MM.1S (cell line): ENCODE measurements at regions not wholly inside any gene's neighbourhood (a gene's known extent, or its start where the extent isn't known, plus 50 kb on each side); places are given as distances from the start of the nearest gene placed in this dataset.
"Not testable (repeated sequence)": the region's sequence is repeated elsewhere in the genome, so short reads cannot be mapped to it uniquely, and the experiment has no call there.

Experiments used
- DNase-seq: peaks from one replicate; pipeline ENCODE4 v3.0.0-alpha.2; 2015
- H2AFZ ChIP-seq: fragments of 300-600 bp; sonication (generic); 2 replicates; pipeline ENCODE4 v1.6.0; 2016; ENCODE audit warnings: antibody characterized with exemption, low read length
- H3F3A ChIP-seq: fragments of 300-600 bp; sonication (generic); 2 replicates; pipeline ENCODE4 v1.6.1; 2016; ENCODE audit warnings: mild to moderate bottlenecking, antibody characterized with exemption, low read length, moderate library complexity, mixed read lengths; ENCODE audit not compliant: insufficient read depth
- H3K27ac ChIP-seq: fragments of 300-600 bp; sonication (generic); 2 replicates; pipeline ENCODE4 v1.5.1; 2016; ENCODE audit warnings: mild to moderate bottlenecking, low read length
- H3K27me3 ChIP-seq: fragments of 300-600 bp; sonication (generic); replicated peaks from 2 replicates; pipeline ENCODE4 v1.6.0; 2016; ENCODE audit warnings: low read length; ENCODE audit not compliant: insufficient read depth
- H3K36me3 ChIP-seq: fragments of 300-600 bp; sonication (generic); replicated peaks from 2 replicates; pipeline ENCODE4 v1.6.1; 2016; ENCODE audit warnings: mild to moderate bottlenecking, low read length, mixed read lengths; ENCODE audit not compliant: insufficient read depth
- H3K4me1 ChIP-seq: fragments of 300-600 bp; sonication (generic); 2 replicates; pipeline ENCODE4 v1.6.1; 2016; ENCODE audit warnings: low read length, mixed read lengths
- H3K4me2 ChIP-seq: fragments of 300-600 bp; sonication (generic); 2 replicates; pipeline ENCODE4 v1.6.0; 2016; ENCODE audit warnings: low read depth, low read length
- H3K4me3 ChIP-seq: fragments of 300-600 bp; sonication (generic); 2 replicates; pipeline ENCODE4 v1.5.1; 2016; ENCODE audit warnings: low read length, mixed read lengths
- H3K79me2 ChIP-seq: fragments of 300-600 bp; sonication (generic); 2 replicates; pipeline ENCODE4 v1.6.1; 2016; ENCODE audit warnings: mixed run types, low read length, mixed read lengths
- H3K9ac ChIP-seq: fragments of 300-600 bp; sonication (generic); 2 replicates; pipeline ENCODE4 v1.6.1; 2016; ENCODE audit warnings: low read length, mixed read lengths
- H3K9me2 ChIP-seq: fragments of 300-600 bp; sonication (generic); replicated peaks from 2 replicates; pipeline ENCODE4 v1.6.1; 2016; ENCODE audit warnings: mild to moderate bottlenecking, low read length, mixed read lengths; ENCODE audit not compliant: insufficient read depth
- H3K9me3 ChIP-seq: fragments of 300-600 bp; sonication (generic); replicated peaks from 2 replicates; pipeline ENCODE4 v1.6.1; 2016; ENCODE audit warnings: mild to moderate bottlenecking, low read length, mixed read lengths; ENCODE audit not compliant: insufficient read depth
- H4K20me1 ChIP-seq: fragments of 300-600 bp; sonication (generic); 2 replicates; pipeline ENCODE4 v1.6.1; 2016; ENCODE audit warnings: mild to moderate bottlenecking, low read length, moderate library complexity, mixed read lengths; ENCODE audit not compliant: insufficient read depth
- CTCF ChIP-seq: fragments of 300-600 bp; sonication (generic); IDR thresholded peaks from 2 replicates; pipeline ENCODE4 v1.5.1; 2016; ENCODE audit warnings: antibody characterized with exemption, low read length, mixed read lengths
- EZH2 ChIP-seq: fragments of 300-600 bp; sonication (generic); optimal IDR thresholded peaks from 2 replicates; pipeline ENCODE3; 2017; ENCODE audit warnings: low read depth, mild to moderate bottlenecking, antibody characterized with exemption, low read length, mixed read lengths
- EZH2phosphoT487 ChIP-seq: fragments of 300-600 bp; sonication (generic); IDR thresholded peaks from 2 replicates; pipeline ENCODE4 v1.6.1; 2018; ENCODE audit warnings: antibody characterized with exemption, low read length

GRCh38 chr2:176793792-176794191, 418.8 kb upstream of the HNRNPA3 start:
- H3K9me2 ChIP-seq: no peaks in the 10 kb centered on the region
- H2AFZ ChIP-seq: no peak overlapping the region
- no peaks in the 10 kb centered on the region for H3K27me3 ChIP-seq
- H3F3A ChIP-seq: no peaks in the 10 kb centered on the region
- DNase-seq: no peak
- H3K4me3 ChIP-seq: no peak overlapping the region
- no peak for TF ChIP-seq EZH2
- TF ChIP-seq CTCF: no peak
- TF ChIP-seq EZH2phosphoT487: no peak
- H4K20me1 ChIP-seq: no peaks in the 10 kb centered on the region
- no peak overlapping the region for H3K9ac ChIP-seq
- H3K4me1 ChIP-seq: no peaks in the 10 kb centered on the region
- no peaks in the 10 kb centered on the region for H3K79me2 ChIP-seq
- no peaks in the 10 kb centered on the region for H3K36me3 ChIP-seq
- no peak overlapping the region for H3K4me2 ChIP-seq
- H3K27ac ChIP-seq: no peak overlapping the region
- H3K9me3 ChIP-seq: no peaks in the 10 kb centered on the region

DNA sequence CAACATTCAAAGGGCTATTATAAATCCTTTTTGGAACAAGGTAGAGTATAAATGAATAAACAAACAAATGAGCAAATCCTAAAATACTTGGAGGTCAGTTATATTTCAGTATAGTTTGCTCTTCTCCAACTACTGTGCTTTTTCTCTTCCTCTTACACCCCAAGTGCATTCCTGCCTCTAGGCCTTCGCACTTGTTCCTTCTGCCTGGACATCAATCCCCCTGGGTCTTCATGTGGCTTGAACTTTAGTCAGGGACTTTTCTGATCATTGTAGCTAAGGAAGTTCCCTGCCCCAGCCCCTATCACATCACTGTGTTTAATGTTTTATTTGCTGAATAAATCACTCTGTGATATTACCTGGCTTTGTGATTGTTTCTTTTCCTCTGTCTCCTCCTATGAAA, 418.2 kb upstream of the HNRNPA3 start:
- Histone ChIP-seq H3K4me3 (no peak overlapping the region), H2AFZ (no peak overlapping the region), H3K9me3 (no peaks in the 10 kb centered on the region), H3K9me2 (no peaks in the 10 kb centered on the region), H3K36me3 (no peaks in the 10 kb centered on the region), H3K4me1 (no peaks in the 10 kb centered on the region), H3K27ac (no peak overlapping the region), H3K79me2 (no peaks in the 10 kb centered on the region), H3K9ac (no peak overlapping the region), H3K4me2 (no peak overlapping the region), H3F3A (no peaks in the 10 kb centered on the region), H4K20me1 (no peaks in the 10 kb centered on the region), H3K27me3 (no peaks in the 10 kb centered on the region)
- no peak for DNase-seq
- TF ChIP-seq EZH2phosphoT487 (no peak), EZH2 (no peak), CTCF (no peak)

DNA sequence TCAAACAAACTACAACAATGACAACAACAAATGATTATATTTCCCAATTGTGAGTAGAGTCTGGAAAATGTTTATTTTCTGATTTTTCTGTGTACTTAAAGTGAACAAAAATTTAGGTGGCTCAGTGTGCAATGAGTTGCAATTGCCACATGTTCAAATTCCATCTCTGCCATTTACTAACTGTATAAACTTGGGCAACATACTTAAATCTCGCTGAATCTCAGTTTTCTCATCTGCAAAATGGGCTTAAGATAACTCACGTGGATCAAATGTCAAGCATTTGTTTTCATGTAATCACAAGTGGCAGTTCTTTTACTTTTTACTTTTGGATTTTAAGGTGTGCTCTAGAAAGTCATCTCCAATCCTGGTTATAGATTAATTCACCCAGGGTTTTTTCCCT, 416.8 kb upstream of the HNRNPA3 start:
- H3K27ac ChIP-seq: no peak overlapping the region
- no peaks in the 10 kb centered on the region for H3F3A ChIP-seq
- no peaks in the 10 kb centered on the region for H3K79me2 ChIP-seq
- no peak overlapping the region for H3K4me2 ChIP-seq
- H3K4me3 ChIP-seq: no peak overlapping the region
- no peaks in the 10 kb centered on the region for H3K36me3 ChIP-seq
- H3K9ac ChIP-seq: no peak overlapping the region
- no peaks in the 10 kb centered on the region for H3K9me3 ChIP-seq
- no peak overlapping the region for H2AFZ ChIP-seq
- no peaks in the 10 kb centered on the region for H3K27me3 ChIP-seq
- TF ChIP-seq EZH2 (no peak), EZH2phosphoT487 (no peak), CTCF (no peak)
- H3K9me2 ChIP-seq: no peaks in the 10 kb centered on the region
- no peaks in the 10 kb centered on the region for H3K4me1 ChIP-seq
- no peaks in the 10 kb centered on the region for H4K20me1 ChIP-seq
- no peak for DNase-seq

DNA sequence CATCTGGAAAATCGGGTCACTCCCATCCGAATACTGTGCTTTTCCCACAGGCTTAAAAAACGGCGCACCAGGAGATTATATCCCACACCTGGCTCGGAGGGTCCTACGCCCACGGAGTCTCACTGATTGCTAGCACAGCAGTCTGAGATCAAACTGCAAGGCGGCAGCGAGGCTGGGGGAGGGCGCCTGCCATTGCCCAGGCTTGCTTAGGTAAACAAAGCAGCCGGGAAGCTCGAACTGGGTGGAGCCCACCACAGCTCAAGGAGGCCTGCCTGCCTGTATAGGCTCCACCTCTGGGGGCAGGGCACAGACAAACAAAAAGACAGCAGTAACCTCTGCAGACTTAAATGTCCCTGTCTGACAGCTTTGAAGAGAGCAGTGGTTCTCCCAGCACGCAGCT, 415.9 kb upstream of the HNRNPA3 start:
- not testable (repeated sequence) for H3K27me3 ChIP-seq, H3K79me2 ChIP-seq, DNase-seq, H3K27ac ChIP-seq, H3K36me3 ChIP-seq, H3K9me2 ChIP-seq, H3K9me3 ChIP-seq, H3K4me3 ChIP-seq, H3K9ac ChIP-seq, H3K4me2 ChIP-seq, H3F3A ChIP-seq, H4K20me1 ChIP-seq, H3K4me1 ChIP-seq, H2AFZ ChIP-seq
